Brain pericyte (primary cell): ENCODE measurements at regions not wholly inside any gene's neighbourhood (a gene's known extent, or its start where the extent isn't known, plus 50 kb on each side); places are given as distances from the start of the nearest gene placed in this dataset.
"Not testable (repeated sequence)": the region's sequence is repeated elsewhere in the genome, so short reads cannot be mapped to it uniquely, and the experiment has no call there.

ENCODE experiments used
- DNase-seq: peaks from one replicate; pipeline ENCODE4 v3.0.0-alpha.2; 2012; ENCODE audit warnings: low read depth, low spot score

DNA sequence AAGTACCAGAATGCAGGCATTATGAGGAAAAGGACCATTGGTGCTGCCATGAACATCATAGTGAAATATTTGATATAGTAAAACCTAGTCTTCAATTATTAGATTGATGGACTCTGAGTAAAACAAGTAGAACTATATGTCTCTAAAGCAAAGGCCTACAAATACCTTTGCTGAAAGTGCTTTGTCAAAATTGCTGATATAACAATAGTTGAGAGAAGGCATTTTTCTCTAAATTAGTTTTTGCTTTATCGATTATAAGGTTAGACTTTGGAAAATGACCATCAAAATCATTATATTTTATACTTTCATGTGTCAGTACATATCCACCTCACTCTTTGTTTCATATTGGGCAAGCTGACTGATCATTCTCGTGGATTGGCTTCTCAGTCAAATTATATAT is 836.0 kb upstream of the FBXO33 start:
- no peak for DNase-seq

DNA sequence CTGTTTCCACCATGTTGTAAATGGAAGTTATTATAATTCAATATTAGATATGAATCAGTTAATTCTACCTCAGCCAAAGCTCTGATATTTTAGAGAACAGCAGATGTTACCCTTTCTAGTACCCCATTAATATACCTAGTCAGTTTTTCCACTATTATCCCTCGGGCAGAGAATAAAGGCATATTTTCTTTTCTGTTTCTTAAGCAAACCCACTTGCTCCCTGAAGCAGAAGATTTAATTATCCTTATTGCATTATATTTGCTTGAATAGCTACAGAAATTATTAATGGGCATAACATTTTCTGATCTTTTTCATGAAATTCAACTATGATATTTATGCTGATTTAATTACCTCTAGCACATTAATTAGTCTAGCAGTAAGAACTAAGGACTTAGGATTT is 832.9 kb upstream of the FBXO33 start:
- DNase-seq = no peak

DNA sequence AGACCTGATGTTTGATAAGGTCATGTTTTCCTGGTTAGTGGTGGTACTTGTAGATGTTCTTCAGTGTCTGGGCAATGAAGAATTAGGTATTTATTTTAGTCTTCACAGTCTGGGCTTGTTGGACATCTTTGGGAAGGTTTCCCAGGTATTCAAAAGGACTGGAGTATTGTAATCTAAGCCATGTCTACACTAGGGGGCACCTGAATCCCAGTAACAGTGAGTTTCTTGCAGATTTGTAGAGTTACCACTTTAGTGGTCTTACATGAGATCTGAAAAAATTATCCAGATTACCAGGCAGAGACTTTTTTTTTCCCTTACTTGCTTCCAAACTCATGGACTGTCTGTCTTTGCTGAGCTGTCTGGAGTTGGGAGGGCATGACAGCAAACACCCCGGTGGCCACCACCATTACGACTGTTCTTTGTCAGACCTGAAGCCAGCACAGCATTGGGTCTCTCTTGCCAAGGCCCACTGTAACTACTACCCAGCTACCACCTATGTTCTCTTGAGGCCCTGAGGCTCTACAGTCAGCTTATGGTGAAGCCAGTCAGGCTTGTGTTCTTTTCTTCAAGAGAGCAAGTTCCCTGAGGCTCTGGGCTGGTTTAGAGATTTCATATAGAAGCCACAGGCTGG is 820.7 kb upstream of the FBXO33 start:
- no peak for DNase-seq

DNA sequence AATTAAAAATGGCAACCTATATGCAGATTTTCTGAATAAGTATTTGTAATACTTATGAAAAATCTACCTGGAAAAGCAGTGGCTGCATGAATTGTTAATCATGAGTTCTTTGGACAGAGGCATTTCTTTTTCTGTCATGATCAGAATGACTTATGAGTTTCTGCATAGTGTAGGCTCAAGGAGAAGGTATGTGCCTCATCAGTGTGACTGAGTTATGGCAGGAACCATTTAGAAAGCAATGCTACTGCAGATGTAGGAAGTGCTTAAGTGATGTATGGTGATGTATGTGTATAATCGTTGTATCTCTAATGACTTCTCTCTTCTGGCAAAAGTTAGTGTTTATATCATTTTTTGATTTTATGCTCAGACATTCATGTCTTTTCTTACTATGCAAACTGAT is 816.4 kb upstream of the FBXO33 start:
- DNase-seq = no peak

DNA sequence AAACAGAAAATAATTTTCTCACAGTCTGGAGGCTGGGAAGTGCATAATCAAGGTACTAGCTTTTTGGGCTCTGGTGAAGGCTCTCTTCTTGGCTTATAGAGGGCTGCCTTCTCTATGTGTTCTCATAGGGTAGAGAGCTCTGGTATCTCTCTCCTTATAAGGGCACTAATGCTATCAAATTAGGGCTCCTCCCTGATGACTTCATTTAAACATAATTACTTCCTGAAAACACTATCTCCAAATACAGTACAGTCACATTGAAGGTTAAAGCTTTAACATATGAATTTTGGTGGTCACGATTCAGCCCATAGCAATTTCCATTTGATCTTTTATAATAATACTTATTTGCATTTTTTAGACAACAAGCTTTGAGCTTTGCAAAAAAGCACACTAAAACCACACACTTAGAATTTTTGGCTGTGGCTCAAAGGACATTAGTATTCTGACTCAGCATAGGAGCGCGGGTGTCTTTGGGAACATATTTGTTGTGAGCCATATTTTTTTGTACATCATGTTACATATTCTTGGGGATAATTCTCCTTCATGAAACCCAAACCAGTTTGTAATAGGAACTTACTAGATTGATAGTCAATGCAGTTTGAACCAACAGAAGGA is 808.1 kb upstream of the FBXO33 start:
- DNase-seq = no peak

DNA sequence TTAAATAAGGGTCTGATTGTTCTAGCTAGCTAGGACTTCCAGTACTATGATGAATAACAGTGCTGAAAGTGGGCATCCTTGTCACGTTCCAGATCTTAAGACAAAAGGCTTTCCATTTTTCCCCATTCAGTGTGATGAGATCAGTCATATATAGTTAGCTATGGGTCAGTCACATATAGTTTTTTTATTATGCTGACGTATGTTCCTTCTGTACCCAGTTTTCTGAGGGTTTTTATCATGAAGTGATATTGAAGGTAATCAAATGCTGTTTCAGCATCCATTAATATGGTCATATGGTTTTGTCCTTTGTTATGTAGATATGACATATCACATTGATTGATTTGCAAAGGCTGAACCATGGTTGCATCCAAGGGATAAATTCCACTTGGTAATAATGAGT is 800.1 kb upstream of the FBXO33 start:
- DNase-seq = no peak

DNA sequence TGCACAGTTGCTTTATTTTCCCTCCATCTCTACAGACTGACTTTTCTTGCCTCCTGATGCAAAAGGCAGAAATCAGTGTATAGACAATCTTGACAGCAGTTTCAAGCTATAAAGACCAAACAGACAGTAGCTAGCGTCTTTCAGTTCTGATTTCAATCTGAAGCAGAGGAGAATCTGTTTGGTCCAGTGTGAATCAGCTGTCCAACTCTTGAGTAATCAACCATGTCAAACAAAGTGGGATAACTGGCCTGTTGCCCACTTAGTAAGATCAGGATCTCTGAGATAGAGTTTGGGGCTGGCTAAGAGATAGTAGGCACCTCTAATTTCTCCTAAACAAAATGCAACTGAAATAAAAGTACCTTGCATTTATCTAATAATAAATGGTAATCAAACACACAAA is 797.4 kb upstream of the FBXO33 start:
- DNase-seq = no peak

DNA sequence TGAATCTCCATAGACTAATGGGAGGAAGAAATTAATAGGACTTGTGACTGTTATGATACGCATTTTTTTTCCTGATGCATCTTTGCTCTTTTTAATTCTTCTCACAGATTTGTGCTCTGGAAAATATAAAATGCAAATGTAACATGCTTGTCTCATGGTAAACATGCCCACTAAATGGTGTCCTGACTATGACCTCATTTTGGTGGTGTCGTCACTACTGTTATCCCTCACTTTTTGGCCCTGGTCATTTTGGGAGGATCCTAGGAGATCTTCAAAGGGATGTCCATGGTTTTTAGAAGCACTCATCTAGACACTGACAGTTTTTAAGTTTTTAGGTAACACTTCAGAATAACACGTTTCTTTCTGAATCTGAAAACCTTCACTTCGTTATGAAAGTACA is 790.8 kb upstream of the FBXO33 start:
- no peak for DNase-seq

DNA sequence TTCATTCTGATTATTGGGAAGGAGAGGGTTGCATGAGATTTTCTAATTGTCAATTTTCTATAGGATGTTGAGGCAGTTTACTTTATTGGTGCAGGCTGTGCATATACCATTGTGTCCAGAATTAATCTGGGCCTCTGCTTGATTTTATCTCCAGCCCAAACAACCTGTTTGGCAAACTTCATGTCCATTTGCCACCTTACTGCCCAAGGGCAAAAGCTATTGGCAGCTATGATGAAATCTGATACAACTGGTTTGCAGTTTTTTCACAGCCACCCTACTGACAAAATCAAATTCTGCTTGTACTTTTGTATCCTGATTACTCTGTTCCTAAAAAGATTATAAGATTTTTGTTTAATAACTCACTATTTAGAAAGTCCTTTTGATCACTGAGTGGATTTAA is 789.2 kb upstream of the FBXO33 start:
- no peak for DNase-seq

DNA sequence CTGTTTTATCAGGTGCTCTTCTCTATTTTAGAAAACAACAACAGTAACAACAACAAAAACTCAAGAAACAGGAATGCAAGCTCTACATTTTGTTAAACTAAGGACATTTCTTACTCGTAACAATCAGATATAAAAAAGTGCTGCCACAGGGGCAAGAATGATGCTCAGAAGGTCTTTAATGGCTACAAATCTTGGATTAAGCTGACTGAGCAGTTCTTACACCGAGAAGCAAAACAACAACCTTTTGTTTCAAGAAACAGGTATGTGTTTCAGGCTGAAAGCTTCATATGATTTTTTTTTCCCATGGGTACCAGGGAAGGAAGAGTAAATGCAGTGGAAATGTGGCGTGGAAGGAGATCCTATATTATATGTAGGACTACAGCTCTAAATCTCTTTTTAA is 786.8 kb upstream of the FBXO33 start:
- DNase-seq = no peak

DNA sequence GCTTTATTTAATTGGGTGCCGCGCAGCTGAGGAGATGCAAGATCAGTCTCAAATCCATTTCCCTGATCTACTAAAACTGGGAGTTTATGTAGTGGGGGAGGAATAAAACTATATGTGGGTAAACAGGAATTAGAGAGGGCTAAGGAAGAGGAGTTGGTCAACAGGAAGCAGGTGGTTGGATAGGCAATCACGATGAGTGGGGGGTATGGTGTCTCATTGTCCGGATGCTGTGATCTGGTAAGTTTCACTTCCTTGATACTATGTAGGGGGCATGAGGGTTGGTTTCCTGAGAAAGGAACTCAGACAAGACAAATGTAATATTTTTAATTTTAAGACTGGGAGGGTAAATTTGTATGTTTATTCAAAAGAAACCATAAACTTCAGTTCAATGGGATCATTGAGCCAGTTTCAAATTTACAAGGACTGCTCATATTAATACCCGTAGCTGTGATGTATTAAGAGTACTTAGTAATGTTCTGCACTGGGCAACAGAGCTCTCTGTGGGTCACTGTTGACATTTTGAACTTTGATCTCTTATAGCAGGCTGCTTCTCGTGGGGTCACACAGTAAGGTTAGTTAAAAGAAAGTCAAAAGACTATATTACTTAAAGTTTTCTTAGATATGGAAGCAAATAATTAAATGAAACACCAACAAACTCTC is 786.2 kb upstream of the FBXO33 start:
- no peak for DNase-seq

DNA sequence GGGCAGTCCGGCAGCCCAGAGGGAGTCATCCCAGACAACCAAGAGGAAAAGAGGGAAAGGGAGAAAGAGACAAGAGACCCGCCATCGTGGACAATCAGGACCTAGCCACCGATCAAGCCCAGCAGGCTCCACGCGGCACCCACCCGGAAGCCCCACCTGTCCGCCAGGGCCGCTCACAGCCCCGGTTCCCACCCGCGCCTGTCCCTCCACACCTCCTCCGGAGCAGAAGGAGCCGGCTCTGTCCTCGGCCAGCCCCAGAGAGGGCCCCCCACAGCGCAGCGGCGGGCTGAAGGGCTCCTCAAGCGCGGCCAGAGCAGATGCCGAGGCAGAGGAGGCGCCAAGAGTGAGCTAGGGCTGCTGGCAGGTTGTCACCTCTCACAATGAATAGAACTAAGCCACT is 784.7 kb upstream of the FBXO33 start:
- DNase-seq = no peak

DNA sequence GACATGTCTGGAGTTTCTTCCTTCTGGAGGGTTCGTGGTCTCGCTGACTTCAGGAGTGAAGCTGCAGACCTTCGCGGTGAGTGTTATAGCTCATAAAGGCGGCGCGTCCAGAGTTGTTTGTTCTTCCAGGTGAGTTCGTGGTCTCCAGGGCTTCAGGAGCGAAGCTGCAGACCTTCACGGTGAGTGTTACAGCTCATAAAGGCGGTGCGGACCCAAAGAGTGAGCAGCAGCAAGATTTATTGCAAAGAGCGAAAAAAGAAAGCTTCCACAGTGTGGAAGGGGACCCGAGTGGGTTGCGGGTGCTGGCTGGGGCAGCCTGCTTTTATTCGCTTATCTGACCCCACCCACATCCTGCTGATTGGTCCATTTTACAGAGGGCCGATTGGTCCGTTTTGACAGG is 784.2 kb upstream of the FBXO33 start:
- DNase-seq = not testable (repeated sequence)

DNA sequence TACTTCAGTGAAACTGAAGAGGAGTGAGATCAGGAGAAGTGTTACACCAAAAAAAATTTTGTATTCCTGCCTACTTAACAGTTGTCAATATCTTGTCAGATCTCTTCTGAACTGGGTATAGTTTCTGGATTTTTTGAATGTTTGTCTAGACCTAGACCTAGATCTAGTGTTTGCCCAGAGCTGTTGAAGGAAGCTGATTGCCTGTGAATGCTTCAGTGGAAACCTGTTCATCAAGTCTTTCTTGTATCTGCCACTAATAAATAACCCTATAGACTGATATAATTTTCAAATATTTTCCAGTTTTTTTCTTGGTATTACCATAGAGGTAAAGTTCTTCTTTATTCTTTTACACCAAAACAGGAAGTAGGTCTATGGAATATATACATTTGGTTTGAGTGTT is 781.5 kb upstream of the FBXO33 start:
- no peak for DNase-seq

DNA sequence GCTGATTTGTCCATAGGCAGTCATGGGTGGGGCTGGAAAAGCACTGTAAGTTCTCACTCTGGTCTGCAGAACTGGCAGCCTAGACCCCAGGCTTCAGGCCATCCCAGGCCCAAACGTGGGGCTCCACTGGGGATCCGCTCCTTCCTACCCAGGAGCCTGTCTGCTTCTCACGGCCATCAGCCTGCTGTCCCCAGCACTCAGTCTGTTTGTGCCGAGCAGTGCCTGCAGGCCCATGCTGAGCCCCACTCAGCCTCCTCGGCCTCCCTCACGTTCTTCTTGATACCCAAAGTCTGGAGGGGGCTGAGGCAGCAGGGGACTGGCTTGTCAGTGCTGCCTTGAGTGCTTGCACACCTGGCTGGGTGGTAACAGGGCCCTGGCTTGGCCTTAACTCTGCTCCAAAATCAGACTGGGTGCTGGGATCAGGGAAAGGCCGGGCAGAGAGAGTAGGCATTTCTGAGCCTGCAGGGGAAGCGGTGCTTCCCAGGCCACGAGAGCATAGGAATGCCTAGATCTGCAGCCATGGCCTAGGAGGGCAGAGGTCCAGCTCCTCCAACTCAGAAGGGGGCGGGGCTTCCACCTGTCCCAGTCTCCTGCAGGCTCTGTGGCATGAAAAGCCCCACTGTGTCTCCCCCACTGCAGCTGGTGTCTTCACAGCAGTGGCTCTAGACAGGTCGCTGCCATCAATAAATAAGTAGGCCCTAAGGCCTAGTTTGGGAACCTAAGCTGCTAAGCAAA is 772.4 kb upstream of the FBXO33 start:
- no peak for DNase-seq

DNA sequence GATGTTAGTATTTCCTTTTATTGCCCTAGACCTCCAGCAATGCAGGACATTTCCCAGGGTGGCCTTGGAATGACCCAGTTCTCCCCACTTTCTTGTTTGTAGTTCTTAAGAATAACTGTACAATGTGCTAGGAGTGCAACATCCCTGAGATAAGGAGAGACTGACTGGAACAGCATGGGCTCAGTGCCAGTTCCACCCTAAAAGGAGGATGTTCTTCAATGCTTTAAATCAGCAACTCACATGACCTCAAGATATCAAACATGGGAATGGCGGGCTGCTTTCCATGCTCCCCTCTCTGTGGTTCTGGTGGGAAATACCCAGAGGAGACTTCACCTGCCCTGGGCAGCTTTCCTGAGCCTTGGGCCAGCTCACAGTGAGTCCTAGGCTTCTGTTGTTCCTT is 766.9 kb upstream of the FBXO33 start:
- DNase-seq = no peak

DNA sequence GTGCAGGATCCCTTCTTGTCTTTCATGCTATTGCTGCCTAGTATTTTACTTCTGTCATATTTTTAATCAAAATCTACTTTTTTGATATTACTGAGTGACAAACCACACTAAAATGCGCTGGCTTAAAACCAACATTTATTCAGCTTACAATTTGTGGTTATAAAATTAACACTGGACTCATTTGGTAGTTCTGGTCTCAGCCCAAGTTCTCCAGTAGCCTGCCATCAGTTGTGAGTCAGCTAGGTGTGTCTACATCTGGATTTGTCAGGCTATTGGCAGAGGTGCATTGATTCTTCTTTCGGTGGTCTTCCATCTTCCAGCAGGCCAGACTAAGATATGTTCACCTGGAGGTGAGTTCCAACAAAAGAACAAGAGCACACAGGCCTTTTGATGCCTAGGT is 765.1 kb upstream of the FBXO33 start:
- DNase-seq = no peak

DNA sequence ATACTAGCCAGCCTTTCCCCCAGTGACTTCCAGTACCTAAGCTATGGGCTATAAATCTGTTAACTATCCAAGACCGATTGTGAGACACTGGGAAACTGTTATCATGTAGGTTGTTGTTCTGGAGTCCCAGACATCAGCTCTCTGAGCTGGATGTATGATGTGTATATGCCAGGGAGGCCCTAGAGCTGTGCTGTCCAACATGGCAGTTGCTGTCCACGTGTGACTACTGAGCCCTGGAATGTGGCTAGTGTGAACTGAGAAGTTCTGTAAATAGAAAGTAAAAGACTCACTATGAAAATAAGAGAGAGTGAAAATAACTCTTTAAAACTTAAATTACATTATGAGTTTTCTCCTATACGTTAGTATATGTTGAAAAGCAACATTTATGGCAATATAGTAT is 755.8 kb upstream of the FBXO33 start:
- DNase-seq = no peak

DNA sequence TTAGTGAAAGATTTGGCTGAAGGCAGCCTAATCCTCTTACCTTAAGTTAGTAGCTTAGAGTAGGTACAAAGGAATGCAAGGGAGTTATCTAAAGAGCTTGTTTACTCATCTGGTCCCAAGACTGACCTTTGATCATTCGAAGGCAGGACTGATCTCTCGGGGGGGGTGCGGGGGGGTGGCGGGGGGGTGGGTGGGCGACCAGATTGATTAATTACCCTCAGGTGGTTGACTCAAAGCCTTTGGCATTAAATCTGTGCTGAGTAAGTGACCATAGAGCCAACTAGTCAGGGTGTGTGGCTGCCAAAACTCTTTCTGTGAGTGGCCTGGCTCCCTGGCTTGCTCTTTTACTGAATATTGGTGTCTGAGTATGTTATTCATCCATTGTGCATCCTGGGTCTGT is 731.9 kb upstream of the FBXO33 start:
- DNase-seq = no peak

DNA sequence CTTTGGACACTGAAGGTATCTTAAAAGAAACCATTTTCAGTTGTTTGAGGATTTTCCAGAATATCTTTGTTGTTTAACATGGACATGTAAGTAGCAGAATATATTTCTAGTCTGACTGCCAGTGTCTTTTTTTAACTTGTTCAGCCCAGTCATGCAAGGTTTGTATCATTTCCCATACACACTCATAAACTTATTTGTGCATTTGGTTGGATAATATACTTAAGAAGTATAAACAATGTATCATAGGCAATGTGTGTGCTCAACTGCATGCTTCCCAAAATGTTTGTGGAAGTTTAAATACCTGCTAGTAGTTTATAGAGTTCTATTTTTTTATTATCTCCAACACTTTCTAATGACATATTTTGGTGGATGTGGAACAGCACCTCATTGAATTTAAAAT is 707.4 kb upstream of the FBXO33 start:
- no peak for DNase-seq

DNA sequence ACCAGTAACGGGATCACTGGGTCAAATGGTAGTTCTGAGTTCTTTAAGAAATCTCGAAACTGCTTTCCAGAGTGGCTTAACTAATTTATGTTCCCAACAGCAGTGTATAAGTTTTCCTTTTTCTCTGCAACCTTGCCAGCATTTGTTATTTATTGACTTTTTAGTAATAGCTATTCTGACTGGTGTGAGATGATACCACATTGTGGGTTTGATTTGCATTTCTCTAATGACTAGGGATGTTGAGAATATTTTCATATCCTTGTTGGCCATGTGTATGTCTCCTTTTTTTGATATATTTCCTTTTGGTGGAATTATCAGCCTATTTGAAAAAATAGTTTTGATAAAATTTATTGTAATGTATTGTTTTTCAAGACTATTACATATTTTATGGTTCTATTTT is 701.2 kb upstream of the FBXO33 start:
- no peak for DNase-seq

DNA sequence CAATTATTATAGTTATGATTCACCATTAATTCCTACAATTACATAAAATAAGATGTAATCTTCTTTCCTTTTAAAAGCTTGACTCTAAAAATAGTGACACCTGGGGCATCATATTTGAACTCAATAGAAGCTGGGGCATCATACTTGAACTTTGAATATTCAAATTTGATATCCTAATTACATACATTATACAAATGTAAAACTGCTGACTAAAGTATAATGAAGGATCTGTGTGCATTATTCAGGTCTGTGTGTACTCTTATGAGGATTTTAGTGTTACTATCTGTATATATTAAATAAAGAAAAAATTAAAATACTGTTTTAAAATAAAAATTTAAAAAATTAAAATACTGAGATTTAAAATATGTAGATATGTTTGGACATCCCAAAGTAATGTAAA is 696.9 kb upstream of the FBXO33 start:
- DNase-seq = no peak

DNA sequence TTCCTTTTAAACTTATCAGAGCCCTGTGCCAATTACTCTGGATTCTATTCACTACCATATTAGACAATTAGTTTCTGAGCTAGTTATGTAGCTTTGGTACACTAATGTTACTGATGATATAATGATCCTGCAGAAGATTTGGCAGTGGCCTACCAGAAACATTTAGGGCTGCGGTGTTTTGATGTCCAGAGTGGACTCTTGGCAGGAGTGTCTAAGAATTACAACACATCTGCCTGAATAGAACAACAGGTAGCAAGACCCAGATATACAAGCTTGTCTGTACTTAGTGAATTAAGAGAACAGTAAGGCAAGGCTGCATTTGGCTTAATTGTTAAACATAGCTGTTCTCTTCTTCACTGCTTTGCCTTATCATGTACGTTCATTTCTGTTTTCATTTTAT is 691.6 kb upstream of the FBXO33 start:
- no peak for DNase-seq
